ENCODE measurements at regions not wholly inside any gene's neighbourhood (a gene's known extent, or its start where the extent isn't known, plus 50 kb on each side); places are given as distances from the start of the nearest gene placed in this dataset.

GRCh38 chr10:107994621-107995270, 830.2 kb upstream of the SORCS1 start:
- DNase-seq (no peak), ATAC-seq (no peak)
- TF ChIP-seq CTCF (IDR thresholded peaks at IDR 0.05) = no peak
- Histone ChIP-seq H3K4me1 (ENCODE audit: low read depth) (no peaks in the 10 kb centered on the region), H3K9me3 (no peaks in the 10 kb centered on the region), H3K36me3 (ENCODE audit: low read depth) (no peaks in the 10 kb centered on the region), H3K4me3 (no peak overlapping the region)
- intact Hi-C loops (cut with DNase I, micrococcal nuclease) = no loop called here

- Histone ChIP-seq H3K9me3 (no peaks in the 10 kb centered on the region), H3K4me3 (no peak overlapping the region), H3K4me1 (ENCODE audit: low read depth) (no peaks in the 10 kb centered on the region), H3K36me3 (ENCODE audit: low read depth) (no peaks in the 10 kb centered on the region)
- intact Hi-C loops (cut with DNase I, micrococcal nuclease) = no loop called here
- ATAC-seq (no peak), DNase-seq (no peak)
- no peak for TF ChIP-seq CTCF (IDR thresholded peaks at IDR 0.05)
Measured at GRCh38 chr10:107986571-107986970, 822.1 kb upstream of the SORCS1 start.

GRCh38 chr10:107984581-107984980, 820.1 kb upstream of the SORCS1 start:
- Histone ChIP-seq H3K4me1 (ENCODE audit: low read depth) (no peaks in the 10 kb centered on the region), H3K4me3 (no peak overlapping the region), H3K9me3 (no peaks in the 10 kb centered on the region), H3K36me3 (ENCODE audit: low read depth) (no peaks in the 10 kb centered on the region)
- ATAC-seq = no peak
- no peak for TF ChIP-seq CTCF (IDR thresholded peaks at IDR 0.05)
- intact Hi-C loops (cut with DNase I, micrococcal nuclease) = no loop called here
- no peak for DNase-seq

GRCh38 chr10:107984149-107984548, 819.6 kb upstream of the SORCS1 start:
- Histone ChIP-seq H3K4me1 (ENCODE audit: low read depth) (no peaks in the 10 kb centered on the region), H3K36me3 (ENCODE audit: low read depth) (no peaks in the 10 kb centered on the region), H3K9me3 (no peaks in the 10 kb centered on the region), H3K4me3 (no peak overlapping the region)
- DNase-seq (no peak), ATAC-seq (no peak)
- intact Hi-C loops (cut with DNase I, micrococcal nuclease) = no loop called here
- no peak for TF ChIP-seq CTCF (IDR thresholded peaks at IDR 0.05)

GRCh38 chr10:107978455-107978854, 813.9 kb upstream of the SORCS1 start:
- no peaks in the 10 kb centered on the region for H3K36me3 ChIP-seq (ENCODE audit: low read depth)
- DNase-seq (no peak), ATAC-seq (peak; percentile 58)
- no peaks in the 10 kb centered on the region for H3K4me1 ChIP-seq (ENCODE audit: low read depth)
- TF ChIP-seq CTCF (IDR thresholded peaks at IDR 0.05) = no peak
- H3K9me3 ChIP-seq = no peaks in the 10 kb centered on the region
- H3K4me3 ChIP-seq = no peak overlapping the region
- intact Hi-C loops (cut with DNase I, micrococcal nuclease) = no loop called here

GRCh38 chr10:107971973-107972372, 807.5 kb upstream of the SORCS1 start:
- DNase-seq (no peak), ATAC-seq (peak; percentile 78)
- intact Hi-C loops (cut with DNase I, micrococcal nuclease) = no loop called here
- no peak overlapping the region for H3K4me3 ChIP-seq
- no peaks in the 10 kb centered on the region for H3K9me3 ChIP-seq
- TF ChIP-seq CTCF (IDR thresholded peaks at IDR 0.05) = no peak
- no peaks in the 10 kb centered on the region for H3K4me1 ChIP-seq (ENCODE audit: low read depth)
- no peaks in the 10 kb centered on the region for H3K36me3 ChIP-seq (ENCODE audit: low read depth)

Measured in mucosa of descending colon (tissue), 3 donors.